ENCODE measurements at regions not wholly inside any gene's neighbourhood (a gene's known extent, or its start where the extent isn't known, plus 50 kb on each side); places are given as distances from the start of the nearest gene placed in this dataset.

GRCh38 chr15:83356501-83357399, 72.3 kb upstream of the BNC1 start:
- 62 to 65% methylated on average over 13 of the region's 13 CpGs for WGBS, 2 donors
- no peaks in the 10 kb centered on the region for H3K36me3 ChIP-seq (ENCODE audit: low read depth, missing control alignments)
- intact Hi-C loops (cut with DNase I; ENCODE audit: low total_unique reads): no loop called here
- H3K9me3 ChIP-seq: no peaks in the 10 kb centered on the region
- DNase-seq: no peak
- no peak overlapping the region for H3K4me3 ChIP-seq
- TF ChIP-seq POLR2A (IDR thresholded peaks at IDR 0.05) (no peak), CTCF (IDR thresholded peaks at IDR 0.05) (no peak)
- no peaks in the 10 kb centered on the region for H3K4me1 ChIP-seq
- no peaks in the 10 kb centered on the region for H3K27me3 ChIP-seq
- H3K27ac ChIP-seq: no peak overlapping the region

DNA sequence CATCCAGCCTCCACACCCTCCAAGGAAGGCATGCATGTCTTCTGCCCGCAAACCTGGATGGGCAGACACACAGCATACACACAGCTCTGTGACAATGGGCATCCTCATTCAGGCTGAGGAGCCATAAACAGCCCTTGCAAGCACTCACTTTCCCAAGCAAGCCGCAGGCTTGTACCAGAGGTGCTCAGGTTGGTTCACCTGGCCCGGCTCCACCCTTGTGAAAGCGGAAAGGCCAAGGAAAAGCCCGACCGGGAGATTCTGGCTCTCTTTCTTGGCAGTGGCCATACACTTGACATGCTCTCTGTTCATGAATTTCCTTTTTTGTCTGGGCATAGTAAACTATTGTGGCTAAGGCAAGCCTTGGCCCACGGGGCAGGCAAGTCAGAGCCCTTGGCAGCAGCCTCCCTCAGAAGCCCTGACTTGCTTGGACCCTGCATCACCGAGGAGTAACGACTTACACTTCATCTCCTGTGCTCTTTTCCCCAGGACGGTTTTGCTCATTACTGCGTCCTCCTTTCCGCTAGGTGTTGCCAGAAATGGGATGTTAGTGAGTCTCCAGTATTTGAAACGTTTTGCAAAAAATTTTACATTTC, 74.6 kb upstream of the BNC1 start:
- H3K27me3 ChIP-seq: no peaks in the 10 kb centered on the region

GRCh38 chr15:83362706-83363105, 78.2 kb upstream of the BNC1 start:
- H3K36me3 ChIP-seq (ENCODE audit: low read depth, missing control alignments): no peaks in the 10 kb centered on the region
- DNase-seq: no peak
- no peaks in the 10 kb centered on the region for H3K27me3 ChIP-seq
- intact Hi-C loops (cut with DNase I; ENCODE audit: low total_unique reads): no loop called here
- no peaks in the 10 kb centered on the region for H3K4me1 ChIP-seq
- no peak overlapping the region for H3K27ac ChIP-seq
- no peak for TF ChIP-seq CTCF (IDR thresholded peaks at IDR 0.05)
- TF ChIP-seq POLR2A (IDR thresholded peaks at IDR 0.05): no peak
- H3K4me3 ChIP-seq: no peak overlapping the region
- 73 to 83% methylated on average over 2 of the region's 2 CpGs for WGBS, 2 donors
- H3K9me3 ChIP-seq: no peaks in the 10 kb centered on the region

More for the DNA sequence above, 74.6 kb upstream of the BNC1 start:
- DNase-seq: no peak
- no peaks in the 10 kb centered on the region for H3K9me3 ChIP-seq
- WGBS, 2 donors: 76 to 80% methylated on average over 12 to 13 of the region's 13 CpGs
- no peaks in the 10 kb centered on the region for H3K4me1 ChIP-seq
- H3K36me3 ChIP-seq (ENCODE audit: low read depth, missing control alignments): no peaks in the 10 kb centered on the region
- no peak for TF ChIP-seq POLR2A (IDR thresholded peaks at IDR 0.05)
- H3K4me3 ChIP-seq: no peak overlapping the region
- H3K27ac ChIP-seq: no peak overlapping the region
- intact Hi-C loops (cut with DNase I; ENCODE audit: low total_unique reads): no loop called here

DNA sequence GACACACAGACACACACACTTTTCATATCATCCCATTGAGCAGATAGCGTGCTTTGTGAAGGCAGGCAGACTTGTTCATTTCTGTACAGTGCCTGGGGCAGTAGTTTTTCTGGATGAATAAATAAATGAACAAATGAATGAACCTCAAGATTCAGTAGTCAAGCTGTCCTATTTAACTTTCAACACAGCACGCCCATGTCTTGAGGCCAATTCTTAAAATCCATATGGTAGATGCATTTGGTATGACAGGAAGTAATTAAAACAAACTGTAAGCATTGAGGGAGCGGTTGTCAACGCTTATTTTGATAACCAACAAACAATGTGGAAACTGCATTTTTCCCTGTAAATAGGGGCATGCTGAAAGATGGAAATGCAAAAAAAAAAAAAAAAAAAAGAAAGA, 80.0 kb upstream of the BNC1 start:
- Histone ChIP-seq H3K27ac (no peak overlapping the region), H3K4me1 (no peaks in the 10 kb centered on the region), H3K27me3 (no peaks in the 10 kb centered on the region), H3K9me3 (no peaks in the 10 kb centered on the region), H3K4me3 (no peak overlapping the region), H3K36me3 (ENCODE audit: low read depth, missing control alignments) (no peaks in the 10 kb centered on the region)
- WGBS, 2 donors: 75 to 91% methylated on average over 4 of the region's 4 CpGs
- TF ChIP-seq POLR2A (IDR thresholded peaks at IDR 0.05): no peak
- TF ChIP-seq CTCF (IDR thresholded peaks at IDR 0.05): no peak
- no peak for DNase-seq
- intact Hi-C loops (cut with DNase I; ENCODE audit: low total_unique reads): no loop called here

DNA sequence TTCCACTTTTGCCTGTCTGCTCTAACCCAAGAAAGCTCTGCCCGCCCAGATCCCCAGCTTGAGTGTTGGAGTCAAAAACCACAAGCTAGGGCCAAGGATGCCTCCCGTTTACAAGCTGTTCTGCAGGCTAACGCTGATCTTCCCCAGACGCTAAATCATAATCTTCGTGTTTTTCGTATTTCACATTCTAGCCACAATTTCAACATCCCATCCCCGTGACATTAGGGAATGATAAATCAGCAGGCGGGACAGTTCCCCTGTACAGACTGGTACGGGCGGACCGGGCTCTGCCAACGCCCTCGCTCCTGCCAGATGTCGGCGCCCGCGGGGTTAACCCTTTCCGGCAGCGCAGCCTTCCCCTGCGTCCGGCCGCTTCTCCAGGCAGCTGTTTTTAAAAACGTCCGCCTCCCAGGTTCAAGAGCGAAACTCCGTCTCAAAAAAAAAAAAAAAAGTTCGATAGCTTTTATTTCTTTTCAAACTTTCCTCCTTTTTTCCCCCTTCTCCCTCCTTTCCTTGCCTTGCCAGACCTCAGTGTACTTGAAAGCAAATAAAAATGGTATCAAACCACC, 81.0 kb upstream of the BNC1 start:
- no peaks in the 10 kb centered on the region for H3K9me3 ChIP-seq
- WGBS, 2 donors: 0% methylated on average over 27 of the region's 27 CpGs
- peak; percentile 43 for DNase-seq
- no peaks in the 10 kb centered on the region for H3K27me3 ChIP-seq
- H3K4me3 ChIP-seq: peak overlapping the region; percentile 29 to 46
- no peaks in the 10 kb centered on the region for H3K36me3 ChIP-seq (ENCODE audit: low read depth, missing control alignments)
- TF ChIP-seq POLR2A (IDR thresholded peaks at IDR 0.05): no peak
- TF ChIP-seq CTCF (IDR thresholded peaks at IDR 0.05): no peak
- H3K4me1 ChIP-seq: no peaks in the 10 kb centered on the region
- intact Hi-C loops (cut with DNase I; ENCODE audit: low total_unique reads): no loop called here
- no peak overlapping the region for H3K27ac ChIP-seq

Data from testis (tissue), 2 donors.